Head of caudate nucleus (tissue), 42 donors: ENCODE measurements at regions not wholly inside any gene's neighbourhood (a gene's known extent, or its start where the extent isn't known, plus 50 kb on each side); places are given as distances from the start of the nearest gene placed in this dataset.
"Not testable (repeated sequence)": the region's sequence is repeated elsewhere in the genome, so short reads cannot be mapped to it uniquely, and the experiment has no call there.

ENCODE experiments used
- DNase-seq, 42 donors: peaks; one replicate each; pipeline versions ENCODE4 v3.0.0 to v3.0.0-alpha.2; 2020 to 2021; ENCODE audit warnings: mixed read lengths in 7 of 42
- intact Hi-C: fragments of 100-400 bp; cut with DNase I; formaldehyde crosslinking; loops from one replicate; pipeline ENCODE4 v1.15.0; 2022

- intact Hi-C loops: no loop called here
- DNase-seq: no peak
These were observed 61.1 kb upstream of the LPAR1 start for GRCh38 chr9:111099199-111100008.

GRCh38 chr9:111098093-111098492 lies 59.8 kb upstream of the LPAR1 start:
- intact Hi-C loops: no loop called here
- DNase-seq: no peak

GRCh38 chr9:111096051-111096450 lies 57.8 kb upstream of the LPAR1 start:
- intact Hi-C loops: no loop called here
- no peak for DNase-seq

DNA sequence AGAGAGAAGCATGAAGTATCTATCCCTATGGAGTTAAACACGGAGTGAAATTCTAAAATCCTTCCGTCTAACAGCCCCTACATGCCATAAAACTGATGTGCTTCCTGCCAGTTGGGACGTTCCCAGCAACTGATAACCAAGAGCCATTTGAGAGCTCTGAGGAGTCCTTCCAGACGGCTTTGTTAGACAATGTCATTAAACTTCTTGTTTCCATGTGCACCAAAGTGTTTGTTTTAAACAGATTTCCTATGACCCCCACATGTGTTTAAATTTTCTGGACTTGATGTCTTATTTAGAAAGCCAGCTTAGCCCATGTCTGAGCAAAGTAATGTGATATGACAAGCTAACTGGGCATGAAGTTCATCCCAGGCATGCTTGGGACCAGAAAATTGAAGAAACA lies 57.2 kb upstream of the LPAR1 start:
- intact Hi-C loops: no loop called here
- DNase-seq: no peak

- intact Hi-C loops: no loop called here
- no peak for DNase-seq
These were observed 56.7 kb upstream of the LPAR1 start for GRCh38 chr9:111094958-111095357.

DNA sequence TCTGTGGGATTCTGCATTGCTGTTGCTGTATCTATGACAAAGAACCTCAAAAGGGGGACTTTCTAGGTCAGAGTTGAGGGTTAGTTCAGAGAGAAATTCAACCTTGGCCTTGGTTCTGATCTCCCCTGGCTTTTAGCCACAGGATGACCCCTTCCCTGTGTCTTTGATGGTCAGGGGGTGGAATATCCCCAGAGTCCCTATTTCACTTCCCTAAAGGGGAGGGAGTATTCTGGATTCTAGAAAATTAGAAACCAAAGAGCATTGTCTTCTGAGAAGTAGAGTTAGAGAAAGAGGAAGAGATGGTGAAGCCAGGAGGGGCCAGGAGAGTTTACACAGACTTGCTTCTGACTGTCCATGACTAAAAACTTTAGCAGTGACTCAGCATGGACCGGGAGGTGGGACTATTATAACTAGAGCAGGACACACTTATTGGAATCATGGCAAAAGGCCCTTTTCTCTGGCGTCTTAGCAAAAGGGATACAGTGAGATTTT lies 56.2 kb upstream of the LPAR1 start:
- peak in 5 of 42 donors; percentile 15 to 40 (median 26) for DNase-seq
- intact Hi-C loops: no loop called here

- intact Hi-C loops, DNase-seq: not testable (repeated sequence)
These were observed 53.9 kb upstream of the LPAR1 start for GRCh38 chr9:111092167-111092566.
